AG10803 (cell line): ENCODE measurements at regions not wholly inside any gene's neighbourhood (a gene's known extent, or its start where the extent isn't known, plus 50 kb on each side); places are given as distances from the start of the nearest gene placed in this dataset.
A peak's percentile ranks its signal among the peaks of the same experiment; 100 is the strongest.

Source experiments
- DNase-seq: peaks from one replicate; pipeline ENCODE4 v3.0.0; 2010; ENCODE audit warnings: low read depth
- H3K4me3 ChIP-seq: 2 replicates; pipeline ENCODE4 v1.5.1; 2011; ENCODE audit warnings: mild to moderate bottlenecking, low read length, control low read depth
- CTCF ChIP-seq: conservative IDR thresholded peaks from 2 replicates; pipeline ENCODE4 v1.5.1; 2011; ENCODE audit warnings: mild to moderate bottlenecking, low read length, control low read depth, inconsistent platforms

GRCh38 chr10:43815181-43815885, 166.7 kb upstream of the ZNF32 start:
- H3K4me3 ChIP-seq, result no peak overlapping the region
- DNase-seq, result no peak
- TF ChIP-seq CTCF, result no peak

- peak; percentile 65 for DNase-seq
- H3K4me3 ChIP-seq, result no peak overlapping the region
- TF ChIP-seq CTCF, result no peak
These were observed 166.0 kb upstream of the ZNF32 start for GRCh38 chr10:43814663-43815062.

GRCh38 chr10:43811871-43812270, 163.2 kb upstream of the ZNF32 start:
- DNase-seq, result no peak
- TF ChIP-seq CTCF, result no peak
- no peak overlapping the region for H3K4me3 ChIP-seq

- no peak for TF ChIP-seq CTCF
- no peak overlapping the region for H3K4me3 ChIP-seq
- DNase-seq, result peak; percentile 94
These were observed 160.7 kb upstream of the ZNF32 start for GRCh38 chr10:43809211-43809930.

GRCh38 chr10:43808136-43808535, 159.5 kb upstream of the ZNF32 start:
- no peak for DNase-seq
- H3K4me3 ChIP-seq, result no peak overlapping the region
- no peak for TF ChIP-seq CTCF

GRCh38 chr10:43806831-43807640, 158.4 kb upstream of the ZNF32 start:
- H3K4me3 ChIP-seq, result no peak overlapping the region
- no peak for TF ChIP-seq CTCF
- DNase-seq, result no peak
